Osteocyte (in vitro differentiated cells): ENCODE measurements at regions not wholly inside any gene's neighbourhood (a gene's known extent, or its start where the extent isn't known, plus 50 kb on each side); places are given as distances from the start of the nearest gene placed in this dataset.

Source experiments
- DNase-seq: peaks from one replicate; pipeline ENCODE4 v3.0.0; 2021; ENCODE audit warnings: mixed read lengths; ENCODE audit not compliant: unreplicated experiment; ENCODE audit errors: extremely low spot score
- H3K27ac Mint-ChIP-seq: one replicate; pipeline ENCODE4 v1.8.0; 2021; ENCODE audit warnings: mild to moderate bottlenecking, mixed read lengths; ENCODE audit not compliant: unreplicated experiment
- H3K27me3 Mint-ChIP-seq: one replicate; pipeline ENCODE4 v1.8.0; 2021; ENCODE audit warnings: mixed read lengths; ENCODE audit not compliant: unreplicated experiment
- H3K36me3 Mint-ChIP-seq: one replicate; pipeline ENCODE4 v1.8.0; 2021; ENCODE audit warnings: mixed read lengths; ENCODE audit not compliant: unreplicated experiment
- H3K4me1 Mint-ChIP-seq: one replicate; pipeline ENCODE4 v1.8.0; 2021; ENCODE audit warnings: mixed read lengths; ENCODE audit not compliant: unreplicated experiment
- H3K4me3 Mint-ChIP-seq: one replicate; pipeline ENCODE4 v1.8.0; 2021; ENCODE audit warnings: mild to moderate bottlenecking, moderate library complexity, mixed read lengths; ENCODE audit not compliant: unreplicated experiment
- H3K9me3 Mint-ChIP-seq: one replicate; pipeline ENCODE4 v1.8.0; 2021; ENCODE audit warnings: mixed read lengths; ENCODE audit not compliant: unreplicated experiment
- CTCF ChIP-seq: fragments of 200-600 bp; sonication (generic); IDR thresholded peaks from 2 replicates; pipeline ENCODE4 v1.5.0; 2021; ENCODE audit warnings: antibody characterized with exemption, mild to moderate bottlenecking, moderate library complexity

- Mint-ChIP-seq H3K27ac (no peak overlapping the region), H3K27me3 (no peaks in the 10 kb centered on the region), H3K9me3 (peaks cover 17% of the 10 kb centered on the region), H3K36me3 (no peaks in the 10 kb centered on the region), H3K4me3 (no peak overlapping the region), H3K4me1 (peaks cover 9% of the 10 kb centered on the region)
- TF ChIP-seq CTCF, result no peak
- DNase-seq, result no peak
These were observed 300.3 kb upstream of the B3GALT2 start for GRCh38 chr1:193486671-193487229.

- no peak overlapping the region for H3K4me3 Mint-ChIP-seq
- H3K27me3 Mint-ChIP-seq, result no peaks in the 10 kb centered on the region
- no peak overlapping the region for H3K27ac Mint-ChIP-seq
- TF ChIP-seq CTCF, result no peak
- no peaks in the 10 kb centered on the region for H3K4me1 Mint-ChIP-seq
- no peak for DNase-seq
- H3K9me3 Mint-ChIP-seq, result peaks cover 6% of the 10 kb centered on the region
- H3K36me3 Mint-ChIP-seq, result no peaks in the 10 kb centered on the region
These were observed 294.3 kb upstream of the B3GALT2 start for GRCh38 chr1:193480755-193481154.

DNA sequence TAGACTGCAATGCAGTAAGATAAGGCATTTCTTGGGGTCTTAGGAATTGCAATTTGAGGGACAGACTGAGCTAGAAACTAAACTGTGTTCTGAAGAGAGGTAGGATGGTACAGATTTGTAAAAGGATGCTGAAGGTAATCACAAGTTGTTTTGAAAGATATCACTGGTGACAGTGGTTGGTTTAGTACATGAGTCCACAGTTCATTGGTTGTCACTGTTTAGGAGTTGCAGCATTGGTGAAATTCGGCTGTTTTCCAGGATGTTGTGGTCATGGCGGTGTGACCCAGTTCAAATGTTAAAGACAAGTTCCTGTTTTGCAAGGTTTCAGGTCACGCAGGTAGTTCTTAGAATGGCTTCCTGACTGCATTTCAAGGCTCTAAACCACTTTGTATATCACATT is 292.8 kb upstream of the B3GALT2 start:
- Mint-ChIP-seq H3K9me3 (no peaks in the 10 kb centered on the region), H3K4me1 (no peaks in the 10 kb centered on the region), H3K27me3 (no peaks in the 10 kb centered on the region), H3K4me3 (no peak overlapping the region), H3K36me3 (no peaks in the 10 kb centered on the region), H3K27ac (no peak overlapping the region)
- no peak for TF ChIP-seq CTCF
- DNase-seq, result no peak

- no peaks in the 10 kb centered on the region for H3K4me1 Mint-ChIP-seq
- TF ChIP-seq CTCF, result no peak
- H3K27me3 Mint-ChIP-seq, result no peaks in the 10 kb centered on the region
- no peak overlapping the region for H3K27ac Mint-ChIP-seq
- no peaks in the 10 kb centered on the region for H3K36me3 Mint-ChIP-seq
- no peak for DNase-seq
- H3K4me3 Mint-ChIP-seq, result no peak overlapping the region
- H3K9me3 Mint-ChIP-seq, result peaks cover 8% of the 10 kb centered on the region
These were observed 290.3 kb upstream of the B3GALT2 start for GRCh38 chr1:193476748-193477147.

DNA sequence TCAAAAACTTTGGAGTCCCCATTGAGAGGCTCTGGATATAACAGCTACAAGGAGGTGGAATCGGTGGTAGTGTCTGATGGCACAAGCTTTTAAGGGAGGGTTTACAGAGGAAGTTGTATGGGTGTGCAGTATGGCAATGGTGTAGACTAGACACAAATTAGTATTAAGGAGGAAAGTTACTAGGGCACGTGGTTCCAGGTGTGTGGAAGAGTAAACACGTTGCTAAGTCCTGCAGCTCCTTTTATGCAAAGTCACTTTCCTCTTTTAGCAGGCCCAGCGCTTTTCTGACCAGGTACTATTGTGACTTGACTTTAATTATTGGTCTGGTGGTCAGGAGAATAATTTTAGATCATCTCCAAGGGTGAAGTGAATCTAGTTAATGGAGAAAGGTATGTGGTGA is 287.5 kb upstream of the B3GALT2 start:
- no peak for DNase-seq
- Mint-ChIP-seq H3K9me3 (peaks cover 8% of the 10 kb centered on the region), H3K27ac (no peak overlapping the region), H3K4me1 (no peaks in the 10 kb centered on the region), H3K4me3 (no peak overlapping the region), H3K27me3 (no peaks in the 10 kb centered on the region), H3K36me3 (no peaks in the 10 kb centered on the region)
- no peak for TF ChIP-seq CTCF
